ENCODE measurements at regions not wholly inside any gene's neighbourhood (a gene's known extent, or its start where the extent isn't known, plus 50 kb on each side); places are given as distances from the start of the nearest gene placed in this dataset.

DNA sequence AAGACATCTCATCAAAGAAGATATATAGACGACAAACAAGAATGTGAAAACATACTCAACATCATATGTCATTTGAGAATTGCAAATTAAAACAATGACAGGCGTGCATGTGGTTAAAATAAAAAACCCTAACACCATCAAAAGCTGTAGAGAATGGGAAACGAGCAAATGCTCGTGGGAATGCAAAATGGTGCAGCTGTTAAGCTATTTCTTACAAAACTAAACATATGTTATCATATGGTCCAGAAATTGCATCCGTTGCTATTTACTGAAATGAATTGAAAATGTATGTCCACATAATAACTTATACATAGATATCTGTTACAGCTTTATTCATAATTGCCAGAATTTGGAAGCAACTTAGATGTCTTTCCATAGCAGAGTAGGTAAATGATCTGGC is 574.4 kb downstream of the TNS3 start:
- H3K36me3 ChIP-seq, result no peaks in the 10 kb centered on the region
- no peaks in the 10 kb centered on the region for H3K27me3 ChIP-seq
- intact Hi-C loops (cut with DNase I; ENCODE audit: low total_unique reads), result no loop called here
- H3K27ac ChIP-seq, result no peak overlapping the region
- TF ChIP-seq, protein P1, sequence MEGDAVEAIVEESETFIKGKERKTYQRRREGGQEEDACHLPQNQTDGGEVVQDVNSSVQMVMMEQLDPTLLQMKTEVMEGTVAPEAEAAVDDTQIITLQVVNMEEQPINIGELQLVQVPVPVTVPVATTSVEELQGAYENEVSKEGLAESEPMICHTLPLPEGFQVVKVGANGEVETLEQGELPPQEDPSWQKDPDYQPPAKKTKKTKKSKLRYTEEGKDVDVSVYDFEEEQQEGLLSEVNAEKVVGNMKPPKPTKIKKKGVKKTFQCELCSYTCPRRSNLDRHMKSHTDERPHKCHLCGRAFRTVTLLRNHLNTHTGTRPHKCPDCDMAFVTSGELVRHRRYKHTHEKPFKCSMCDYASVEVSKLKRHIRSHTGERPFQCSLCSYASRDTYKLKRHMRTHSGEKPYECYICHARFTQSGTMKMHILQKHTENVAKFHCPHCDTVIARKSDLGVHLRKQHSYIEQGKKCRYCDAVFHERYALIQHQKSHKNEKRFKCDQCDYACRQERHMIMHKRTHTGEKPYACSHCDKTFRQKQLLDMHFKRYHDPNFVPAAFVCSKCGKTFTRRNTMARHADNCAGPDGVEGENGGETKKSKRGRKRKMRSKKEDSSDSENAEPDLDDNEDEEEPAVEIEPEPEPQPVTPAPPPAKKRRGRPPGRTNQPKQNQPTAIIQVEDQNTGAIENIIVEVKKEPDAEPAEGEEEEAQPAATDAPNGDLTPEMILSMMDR (IDR thresholded peaks at IDR 0.05), result no peak
- TF ChIP-seq POLR2A (IDR thresholded peaks at IDR 0.05), result no peak
- H3K9me3 ChIP-seq, result no peaks in the 10 kb centered on the region
- no peak overlapping the region for H3K4me3 ChIP-seq
- no peaks in the 10 kb centered on the region for H3K4me1 ChIP-seq
- no peak for DNase-seq

DNA sequence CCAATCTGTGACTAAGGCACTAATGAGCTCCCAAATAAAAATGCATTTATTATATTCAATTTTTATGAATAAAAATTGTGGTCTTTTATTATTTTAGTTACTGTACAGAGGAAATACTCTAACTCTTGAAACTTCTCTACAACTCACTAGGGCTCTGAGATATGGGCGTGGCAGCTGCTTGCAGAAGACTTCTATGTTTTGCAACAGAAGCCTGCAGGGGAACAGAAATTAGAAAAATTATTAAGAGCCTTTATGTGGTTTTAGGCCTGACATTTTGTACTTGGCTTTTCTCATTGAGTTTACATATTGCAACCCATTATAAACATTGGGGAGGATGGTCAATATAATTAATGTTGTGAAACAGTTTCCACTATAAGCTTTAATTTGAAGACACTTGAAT is 581.4 kb downstream of the TNS3 start:
- no peak for TF ChIP-seq POLR2A (IDR thresholded peaks at IDR 0.05)
- TF ChIP-seq, protein P1 (IDR thresholded peaks at IDR 0.05), result no peak
- intact Hi-C loops (cut with DNase I; ENCODE audit: low total_unique reads), result no loop called here
- H3K4me1 ChIP-seq, result no peaks in the 10 kb centered on the region
- no peaks in the 10 kb centered on the region for H3K36me3 ChIP-seq
- H3K27ac ChIP-seq, result no peak overlapping the region
- H3K4me3 ChIP-seq, result no peak overlapping the region
- no peak for DNase-seq
- no peaks in the 10 kb centered on the region for H3K27me3 ChIP-seq
- no peaks in the 10 kb centered on the region for H3K9me3 ChIP-seq

DNA sequence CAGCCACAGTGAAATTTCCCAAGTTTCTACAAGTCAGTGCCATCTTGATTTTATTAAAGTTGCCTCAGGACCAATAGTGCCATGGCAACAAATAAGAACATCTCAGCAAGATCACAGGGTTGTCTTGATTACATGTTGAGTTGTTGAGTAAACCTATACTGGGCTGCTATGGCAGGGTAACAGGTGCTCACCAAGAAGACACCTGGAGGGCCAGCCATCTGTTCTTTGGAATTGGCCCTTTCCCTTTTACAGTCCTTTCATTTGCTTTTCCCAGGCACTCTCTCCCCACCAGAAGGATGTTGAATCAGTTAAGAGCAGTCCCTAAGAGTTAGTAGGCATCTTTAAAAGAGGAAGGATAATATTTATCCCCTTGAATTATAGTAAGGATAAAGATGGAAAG is 582.0 kb downstream of the TNS3 start:
- no peaks in the 10 kb centered on the region for H3K9me3 ChIP-seq
- H3K27me3 ChIP-seq, result no peaks in the 10 kb centered on the region
- no peak for DNase-seq
- H3K4me1 ChIP-seq, result no peaks in the 10 kb centered on the region
- H3K4me3 ChIP-seq, result no peak overlapping the region
- intact Hi-C loops (cut with DNase I; ENCODE audit: low total_unique reads), result no loop called here
- TF ChIP-seq POLR2A (IDR thresholded peaks at IDR 0.05), result no peak
- TF ChIP-seq, protein P1 (IDR thresholded peaks at IDR 0.05), result no peak
- no peaks in the 10 kb centered on the region for H3K36me3 ChIP-seq
- no peak overlapping the region for H3K27ac ChIP-seq

DNA sequence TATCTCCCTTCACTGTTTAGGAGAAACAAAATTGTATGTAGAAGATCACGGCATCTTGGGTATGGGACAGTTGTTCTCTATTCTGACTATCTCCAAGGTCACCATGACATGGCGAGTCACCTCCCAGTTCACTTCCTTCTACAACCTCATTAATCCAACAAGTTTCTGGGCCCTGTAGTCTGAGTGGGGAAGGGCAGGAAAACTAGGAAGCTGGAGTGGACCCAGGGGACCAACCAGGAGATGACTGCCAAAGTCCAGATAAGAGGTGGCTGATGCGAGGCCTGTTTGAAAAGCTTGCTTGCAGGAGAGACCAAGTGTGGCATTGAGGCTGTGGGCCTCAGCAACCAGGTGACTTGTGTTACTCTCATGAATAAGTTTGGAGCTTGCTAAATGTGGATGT is 584.9 kb downstream of the TNS3 start:
- Histone ChIP-seq H3K4me3 (no peak overlapping the region), H3K4me1 (no peaks in the 10 kb centered on the region), H3K27ac (no peak overlapping the region), H3K36me3 (no peaks in the 10 kb centered on the region), H3K27me3 (no peaks in the 10 kb centered on the region), H3K9me3 (no peaks in the 10 kb centered on the region)
- intact Hi-C loops (cut with DNase I; ENCODE audit: low total_unique reads), result no loop called here
- DNase-seq, result no peak
- TF ChIP-seq, protein P1 (IDR thresholded peaks at IDR 0.05), result no peak
- TF ChIP-seq POLR2A (IDR thresholded peaks at IDR 0.05), result no peak

DNA sequence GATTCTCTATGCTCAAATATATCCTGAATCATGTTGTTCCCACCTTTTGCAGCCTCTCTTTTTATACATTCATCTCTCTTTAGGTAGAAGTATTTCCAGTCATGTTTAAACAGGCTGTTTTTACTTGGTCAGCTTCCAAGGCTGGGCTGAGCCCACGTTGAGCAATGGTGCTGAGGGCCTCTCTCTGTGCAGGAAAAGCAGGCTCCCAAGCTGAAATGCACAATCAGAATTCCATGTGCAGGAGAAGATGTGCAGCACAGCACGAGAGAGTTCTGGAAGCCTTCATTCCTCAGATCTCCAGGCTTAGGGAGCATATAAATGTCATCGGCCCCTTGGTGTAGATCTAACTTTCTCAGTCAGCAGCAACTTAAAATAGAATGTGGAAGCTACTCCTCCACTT is 588.5 kb downstream of the TNS3 start:
- Histone ChIP-seq H3K9me3 (no peaks in the 10 kb centered on the region), H3K27me3 (no peaks in the 10 kb centered on the region), H3K4me1 (no peaks in the 10 kb centered on the region), H3K27ac (no peak overlapping the region), H3K4me3 (no peak overlapping the region), H3K36me3 (no peaks in the 10 kb centered on the region)
- TF ChIP-seq, protein P1 (IDR thresholded peaks at IDR 0.05), result no peak
- TF ChIP-seq POLR2A (IDR thresholded peaks at IDR 0.05), result no peak
- DNase-seq, result peak in 1 of 2 donors; percentile 26
- intact Hi-C loops (cut with DNase I; ENCODE audit: low total_unique reads), result no loop called here
